Neutrophil (primary cell): ENCODE measurements at regions not wholly inside any gene's neighbourhood (a gene's known extent, or its start where the extent isn't known, plus 50 kb on each side); places are given as distances from the start of the nearest gene placed in this dataset.

Source experiments
- H3K27ac ChIP-seq: fragments of 200-600 bp; sonication (generic); 2 replicates; pipeline ENCODE4 v1.5.1; 2016; ENCODE audit warnings: mild to moderate bottlenecking, moderate library complexity
- H3K27me3 ChIP-seq: fragments of 200-600 bp; sonication (generic); 2 replicates; pipeline ENCODE4 v1.6.0; 2016; ENCODE audit warnings: mild to moderate bottlenecking
- H3K36me3 ChIP-seq: fragments of 200-600 bp; sonication (generic); 2 replicates; pipeline ENCODE4 v1.5.1; 2017
- H3K4me1 ChIP-seq, 2 experiments: fragments of 200-600 bp in 1 of 2; sonication (generic) in 1 of 2; 1 replicate in 1 of 2; 2 replicates in 1 of 2; pipeline versions ENCODE4 v1.5.1 to v1.6.1; 2013 to 2016; ENCODE audit warnings: low read depth in 1 of 2, low read length in 1 of 2, mild to moderate bottlenecking in 1 of 2, moderate library complexity in 1 of 2; ENCODE audit not compliant: control insufficient read depth in 1 of 2, insufficient read depth in 1 of 2
- H3K4me3 ChIP-seq, 2 experiments: fragments of 200-600 bp in 1 of 2; sonication (generic) in 1 of 2; 1 replicate in 1 of 2; 2 replicates in 1 of 2; pipeline ENCODE4 v1.5.1; 2013 to 2016; ENCODE audit warnings: low read depth in 1 of 2, low read length in 1 of 2, mild to moderate bottlenecking in 1 of 2, moderate library complexity in 1 of 2
- H3K9me3 ChIP-seq: fragments of 200-600 bp; sonication (generic); 2 replicates; pipeline ENCODE4 v1.5.1; 2016
- TF ChIP-seq, protein P1 (sequence below): fragments of 200-600 bp; sonication (generic); IDR thresholded peaks from 2 replicates; pipeline ENCODE4 v1.5.1; 2016; ENCODE audit warnings: antibody characterized with exemption

GRCh38 chr11:116171271-116172140, 601.3 kb downstream of the BUD13 start:
- no peak overlapping the region for H3K27ac ChIP-seq
- H3K36me3 ChIP-seq: no peaks in the 10 kb centered on the region
- TF ChIP-seq, protein P1, sequence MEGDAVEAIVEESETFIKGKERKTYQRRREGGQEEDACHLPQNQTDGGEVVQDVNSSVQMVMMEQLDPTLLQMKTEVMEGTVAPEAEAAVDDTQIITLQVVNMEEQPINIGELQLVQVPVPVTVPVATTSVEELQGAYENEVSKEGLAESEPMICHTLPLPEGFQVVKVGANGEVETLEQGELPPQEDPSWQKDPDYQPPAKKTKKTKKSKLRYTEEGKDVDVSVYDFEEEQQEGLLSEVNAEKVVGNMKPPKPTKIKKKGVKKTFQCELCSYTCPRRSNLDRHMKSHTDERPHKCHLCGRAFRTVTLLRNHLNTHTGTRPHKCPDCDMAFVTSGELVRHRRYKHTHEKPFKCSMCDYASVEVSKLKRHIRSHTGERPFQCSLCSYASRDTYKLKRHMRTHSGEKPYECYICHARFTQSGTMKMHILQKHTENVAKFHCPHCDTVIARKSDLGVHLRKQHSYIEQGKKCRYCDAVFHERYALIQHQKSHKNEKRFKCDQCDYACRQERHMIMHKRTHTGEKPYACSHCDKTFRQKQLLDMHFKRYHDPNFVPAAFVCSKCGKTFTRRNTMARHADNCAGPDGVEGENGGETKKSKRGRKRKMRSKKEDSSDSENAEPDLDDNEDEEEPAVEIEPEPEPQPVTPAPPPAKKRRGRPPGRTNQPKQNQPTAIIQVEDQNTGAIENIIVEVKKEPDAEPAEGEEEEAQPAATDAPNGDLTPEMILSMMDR: no peak
- no peaks in the 10 kb centered on the region for H3K9me3 ChIP-seq
- H3K4me3 ChIP-seq: no peak overlapping the region
- no peaks in the 10 kb centered on the region for H3K27me3 ChIP-seq
- no peaks in the 10 kb centered on the region for H3K4me1 ChIP-seq

DNA sequence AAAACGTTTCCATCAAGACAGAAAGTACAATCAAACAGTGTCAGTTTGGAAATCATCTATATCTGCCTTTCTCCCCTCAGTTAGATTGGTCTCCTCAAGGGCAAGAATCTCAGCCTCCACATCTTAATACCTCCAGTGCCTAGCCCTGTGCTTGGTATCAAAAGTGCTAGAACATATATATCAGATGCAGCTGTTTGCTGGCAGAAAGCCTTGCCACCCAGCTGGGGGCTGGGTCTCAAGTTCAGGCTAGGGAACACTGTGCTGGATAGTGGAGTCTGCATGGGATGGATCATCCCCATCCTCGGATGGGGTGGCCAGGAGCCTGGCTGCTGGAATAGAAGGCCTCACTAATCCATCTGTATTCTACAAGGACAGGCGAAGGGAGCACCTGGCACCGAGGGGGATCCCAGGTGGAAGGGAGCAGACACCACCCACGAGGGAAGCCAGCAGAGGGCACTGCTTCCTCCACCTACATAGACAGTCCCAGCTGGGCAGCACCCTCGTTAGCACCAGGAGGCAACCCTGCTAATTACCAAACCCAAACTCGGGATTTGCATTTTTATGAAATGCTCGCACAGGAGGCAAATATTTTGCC, 602.2 kb downstream of the BUD13 start:
- TF ChIP-seq, protein P1: no peak
- no peak overlapping the region for H3K4me3 ChIP-seq
- no peaks in the 10 kb centered on the region for H3K36me3 ChIP-seq
- no peaks in the 10 kb centered on the region for H3K27me3 ChIP-seq
- H3K9me3 ChIP-seq: no peaks in the 10 kb centered on the region
- no peaks in the 10 kb centered on the region for H3K4me1 ChIP-seq
- H3K27ac ChIP-seq: no peak overlapping the region

- no peaks in the 10 kb centered on the region for H3K9me3 ChIP-seq
- H3K27ac ChIP-seq: no peak overlapping the region
- no peaks in the 10 kb centered on the region for H3K36me3 ChIP-seq
- H3K27me3 ChIP-seq: peaks cover 1% of the 10 kb centered on the region
- TF ChIP-seq, protein P1: no peak
- H3K4me1 ChIP-seq: no peaks in the 10 kb centered on the region
- H3K4me3 ChIP-seq: no peak overlapping the region
Measured at GRCh38 chr11:116169776-116170175, 603.0 kb downstream of the BUD13 start.

DNA sequence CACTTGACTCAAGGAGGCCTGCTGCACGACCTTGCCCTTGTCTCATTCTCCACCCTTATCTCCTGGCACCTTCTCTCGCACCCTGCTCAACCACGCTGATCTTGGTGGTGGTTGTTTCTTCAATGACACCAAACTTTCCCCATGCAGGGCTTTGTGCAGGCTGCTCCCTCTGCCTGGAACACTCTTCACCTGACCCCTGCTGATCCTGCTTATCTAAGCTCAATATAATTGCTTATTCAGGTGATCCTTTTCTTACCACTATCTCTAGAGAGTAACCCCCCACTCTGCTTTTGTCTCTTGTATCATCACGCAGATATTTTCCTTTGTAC, 604.4 kb downstream of the BUD13 start:
- no peaks in the 10 kb centered on the region for H3K9me3 ChIP-seq
- no peaks in the 10 kb centered on the region for H3K36me3 ChIP-seq
- no peaks in the 10 kb centered on the region for H3K4me1 ChIP-seq
- TF ChIP-seq, protein P1: no peak
- H3K4me3 ChIP-seq: no peak overlapping the region
- no peak overlapping the region for H3K27ac ChIP-seq
- H3K27me3 ChIP-seq: peaks cover 8% of the 10 kb centered on the region

GRCh38 chr11:116167706-116168458, 604.9 kb downstream of the BUD13 start:
- H3K9me3 ChIP-seq: no peaks in the 10 kb centered on the region

More at GRCh38 chr11:116167706-116168458, 604.9 kb downstream of the BUD13 start:
- Histone ChIP-seq H3K4me1 (no peaks in the 10 kb centered on the region), H3K27me3 (peaks cover 13% of the 10 kb centered on the region), H3K4me3 (no peak overlapping the region), H3K36me3 (no peaks in the 10 kb centered on the region), H3K27ac (no peak overlapping the region)
- TF ChIP-seq, protein P1: no peak
